SH-SY5Y (cell line): ENCODE measurements at regions not wholly inside any gene's neighbourhood (a gene's known extent, or its start where the extent isn't known, plus 50 kb on each side); places are given as distances from the start of the nearest gene placed in this dataset.

Source experiments
- GATA2 ChIP-seq: IDR thresholded peaks from 2 replicates; pipeline ENCODE4 v1.6.1; 2011; ENCODE audit warnings: mild to moderate bottlenecking, low read depth, low read length
- GATA3 ChIP-seq: IDR thresholded peaks from 2 replicates; pipeline ENCODE4 v1.6.1; 2011; ENCODE audit warnings: low read depth, mild to moderate bottlenecking, low read length, moderate library complexity

- no peak for TF ChIP-seq GATA3
- 0 out of 2 replicates have a peak, but pooled peaks have one; percentile 17 for TF ChIP-seq GATA2
These were observed 169.5 kb upstream of the PFKP start for GRCh38 chr10:2897619-2898508.
